ENCODE measurements at regions not wholly inside any gene's neighbourhood (a gene's known extent, or its start where the extent isn't known, plus 50 kb on each side); places are given as distances from the start of the nearest gene placed in this dataset.
"Not testable (repeated sequence)": the region's sequence is repeated elsewhere in the genome, so short reads cannot be mapped to it uniquely, and the experiment has no call there.

DNA sequence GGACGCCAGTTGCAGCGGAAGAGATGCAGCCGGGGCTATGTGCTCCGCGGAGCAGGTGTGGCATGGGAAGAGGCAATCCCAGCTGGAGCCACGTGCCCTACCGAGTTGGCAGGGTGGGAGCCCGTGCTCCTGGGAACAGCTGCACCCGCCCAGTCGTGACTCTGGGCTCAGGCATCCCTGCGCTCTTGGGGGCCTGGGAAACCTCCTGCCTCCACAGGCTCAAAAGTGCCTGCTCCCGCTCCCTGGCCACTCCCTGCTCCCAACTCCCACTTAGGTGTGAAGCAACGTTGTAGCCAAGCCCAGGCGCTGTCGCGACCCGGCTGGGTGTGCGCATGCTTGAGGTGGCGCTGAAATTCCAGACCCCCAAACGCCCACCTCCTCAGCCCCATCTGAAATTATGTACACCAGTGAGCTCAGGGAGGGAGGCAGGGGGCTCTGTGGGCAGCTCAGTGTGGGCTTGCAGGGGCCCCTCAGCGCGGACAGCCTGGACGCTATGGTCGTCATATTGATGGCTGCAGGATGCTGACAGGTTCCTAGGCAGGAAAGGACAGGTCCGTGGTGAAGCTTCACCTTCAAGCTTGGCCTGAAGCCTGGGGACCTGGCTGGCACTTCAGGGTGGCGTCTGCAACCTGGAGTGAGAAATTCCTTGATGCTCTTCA, 429.9 kb downstream of the SLITRK1 start:
- Histone ChIP-seq H3K36me3 (ENCODE audit: low read depth) (no peaks in the 10 kb centered on the region), H3K9me3 (peaks cover 49% of the 10 kb centered on the region), H3K4me1 (ENCODE audit: low read depth) (no peaks in the 10 kb centered on the region), H3K4me3 (no peak overlapping the region)
- no peak for TF ChIP-seq CTCF (IDR thresholded peaks at IDR 0.05)
- ATAC-seq (no peak), DNase-seq (peak in 1 of 3 donors; percentile 34)
- intact Hi-C loops (cut with DNase I, micrococcal nuclease) = no loop called here

GRCh38 chr13:83450591-83450990, 431.7 kb downstream of the SLITRK1 start:
- H3K9me3 ChIP-seq = peaks cover 44% of the 10 kb centered on the region
- ATAC-seq (no peak), DNase-seq (no peak)
- no peak overlapping the region for H3K4me3 ChIP-seq
- no peaks in the 10 kb centered on the region for H3K36me3 ChIP-seq (ENCODE audit: low read depth)
- no peak for TF ChIP-seq CTCF (IDR thresholded peaks at IDR 0.05)
- intact Hi-C loops (cut with DNase I, micrococcal nuclease) = no loop called here
- no peaks in the 10 kb centered on the region for H3K4me1 ChIP-seq (ENCODE audit: low read depth)

- H3K9me3 ChIP-seq = peaks cover 44% of the 10 kb centered on the region
- no peak for ATAC-seq
- H3K4me1 ChIP-seq (ENCODE audit: low read depth) = no peaks in the 10 kb centered on the region
- intact Hi-C loops (cut with DNase I, micrococcal nuclease) = no loop called here
- TF ChIP-seq CTCF (IDR thresholded peaks at IDR 0.05) = no peak
- no peak for DNase-seq
- no peaks in the 10 kb centered on the region for H3K36me3 ChIP-seq (ENCODE audit: low read depth)
- no peak overlapping the region for H3K4me3 ChIP-seq
Measured at GRCh38 chr13:83449668-83450395, 432.4 kb downstream of the SLITRK1 start.

- Histone ChIP-seq H3K36me3 (ENCODE audit: low read depth) (no peaks in the 10 kb centered on the region), H3K4me1 (ENCODE audit: low read depth) (no peaks in the 10 kb centered on the region), H3K4me3 (no peak overlapping the region), H3K9me3 (peaks cover 31% of the 10 kb centered on the region)
- intact Hi-C loops (cut with DNase I, micrococcal nuclease) = no loop called here
- no peak for TF ChIP-seq CTCF (IDR thresholded peaks at IDR 0.05)
- DNase-seq = no peak
- ATAC-seq = no peak
Measured at GRCh38 chr13:83440465-83440864, 441.8 kb downstream of the SLITRK1 start.

DNA sequence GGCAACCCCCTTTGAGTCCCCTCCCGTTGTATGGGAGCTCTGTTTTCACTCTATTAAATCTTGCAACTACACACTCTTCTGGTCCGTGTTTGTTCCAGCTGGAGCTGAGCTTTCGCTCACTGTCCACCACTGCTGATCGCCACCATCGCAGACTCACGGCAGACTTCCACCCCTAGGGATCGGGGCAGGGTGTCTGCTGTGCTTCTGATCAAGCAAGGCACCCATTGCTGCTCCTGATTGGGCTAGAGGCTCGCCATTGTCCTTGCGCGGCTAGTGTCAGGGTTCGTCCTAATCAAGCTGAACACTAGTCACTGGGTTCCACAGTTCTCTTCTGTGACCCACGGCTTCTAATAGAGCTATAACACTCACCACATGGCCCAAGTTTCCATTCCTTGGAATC, 442.8 kb downstream of the SLITRK1 start:
- intact Hi-C loops (cut with DNase I, micrococcal nuclease); ATAC-seq; H3K36me3 ChIP-seq (ENCODE audit: low read depth); H3K4me1 ChIP-seq (ENCODE audit: low read depth); H3K4me3 ChIP-seq: not testable (repeated sequence)
- H3K9me3 ChIP-seq = peaks cover 32% of the 10 kb centered on the region
- DNase-seq = peak in 1 of 3 donors; percentile 29

DNA sequence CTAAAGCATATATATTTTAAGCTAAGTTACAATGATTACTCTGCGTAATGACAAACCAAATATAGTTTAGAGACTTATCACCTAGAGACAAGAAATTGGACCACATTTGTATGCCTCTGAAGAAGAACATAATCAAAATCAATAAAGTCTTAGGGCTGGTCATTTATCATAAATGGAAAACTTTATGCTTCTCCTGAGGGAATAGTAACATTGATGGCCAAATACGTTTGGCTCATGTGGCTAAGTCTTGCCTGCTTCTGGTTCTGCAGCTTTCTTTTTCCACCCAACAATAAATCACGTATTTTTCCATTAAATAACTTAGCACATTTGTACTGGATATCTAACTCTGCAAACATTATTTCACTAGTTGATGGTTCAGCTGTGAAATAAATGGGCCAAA, 458.4 kb downstream of the SLITRK1 start:
- no peak for ATAC-seq
- no peak overlapping the region for H3K4me3 ChIP-seq
- no peak for DNase-seq
- intact Hi-C loops (cut with DNase I, micrococcal nuclease) = no loop called here
- H3K36me3 ChIP-seq (ENCODE audit: low read depth) = no peaks in the 10 kb centered on the region
- H3K4me1 ChIP-seq (ENCODE audit: low read depth) = no peaks in the 10 kb centered on the region
- H3K9me3 ChIP-seq = peaks cover 35% of the 10 kb centered on the region
- no peak for TF ChIP-seq CTCF (IDR thresholded peaks at IDR 0.05)

Measured in mucosa of descending colon (tissue), 3 donors.